ENCODE measurements at regions not wholly inside any gene's neighbourhood (a gene's known extent, or its start where the extent isn't known, plus 50 kb on each side); places are given as distances from the start of the nearest gene placed in this dataset.

GRCh38 chr10:33067917-33068316 lies 109.9 kb upstream of the ITGB1 start:
- TF ChIP-seq POLR2A (IDR thresholded peaks at IDR 0.05; ENCODE audit: low read depth) (no peak), CTCF (IDR thresholded peaks at IDR 0.05) (no peak)

Data from esophagus muscularis mucosa (tissue), 3 donors.